ENCODE measurements at regions not wholly inside any gene's neighbourhood (a gene's known extent, or its start where the extent isn't known, plus 50 kb on each side); places are given as distances from the start of the nearest gene placed in this dataset.
"Not testable (repeated sequence)": the region's sequence is repeated elsewhere in the genome, so short reads cannot be mapped to it uniquely, and the experiment has no call there.

DNA sequence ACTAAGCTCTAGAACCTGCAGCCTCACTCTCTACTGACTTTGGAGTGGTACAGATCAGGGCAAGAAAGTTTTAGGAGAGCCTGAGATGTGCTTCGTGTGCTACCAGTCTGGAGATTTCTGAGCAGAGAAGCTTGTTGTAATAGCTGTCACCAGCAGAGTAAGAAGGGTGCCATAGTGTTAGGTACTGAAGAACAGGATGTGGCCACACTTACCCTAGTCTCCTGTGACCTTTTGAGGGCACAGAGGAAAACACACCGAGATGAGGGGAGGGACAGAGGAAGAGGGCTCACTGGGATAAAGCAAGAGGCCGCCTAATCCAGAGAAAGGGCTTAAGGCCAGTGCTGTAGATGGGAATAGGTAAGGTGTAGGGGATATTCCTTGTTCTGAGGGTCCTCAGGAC is 146.2 kb upstream of the MTPN start:
- Histone ChIP-seq H3K27me3 (no peaks in the 10 kb centered on the region), H3K36me3 (no peaks in the 10 kb centered on the region), H3K27ac (no peak overlapping the region), H3K9me3 (no peaks in the 10 kb centered on the region), H3K4me1 (ENCODE audit: control insufficient read depth in 1 of 2, insufficient read depth in 1 of 2, low read depth in 1 of 2, low read length in 1 of 2) (no peaks in the 10 kb centered on the region), H3K4me3 (ENCODE audit: low read depth in 1 of 2, low read length in 1 of 2) (no peak overlapping the region)
- TF ChIP-seq, protein P1, sequence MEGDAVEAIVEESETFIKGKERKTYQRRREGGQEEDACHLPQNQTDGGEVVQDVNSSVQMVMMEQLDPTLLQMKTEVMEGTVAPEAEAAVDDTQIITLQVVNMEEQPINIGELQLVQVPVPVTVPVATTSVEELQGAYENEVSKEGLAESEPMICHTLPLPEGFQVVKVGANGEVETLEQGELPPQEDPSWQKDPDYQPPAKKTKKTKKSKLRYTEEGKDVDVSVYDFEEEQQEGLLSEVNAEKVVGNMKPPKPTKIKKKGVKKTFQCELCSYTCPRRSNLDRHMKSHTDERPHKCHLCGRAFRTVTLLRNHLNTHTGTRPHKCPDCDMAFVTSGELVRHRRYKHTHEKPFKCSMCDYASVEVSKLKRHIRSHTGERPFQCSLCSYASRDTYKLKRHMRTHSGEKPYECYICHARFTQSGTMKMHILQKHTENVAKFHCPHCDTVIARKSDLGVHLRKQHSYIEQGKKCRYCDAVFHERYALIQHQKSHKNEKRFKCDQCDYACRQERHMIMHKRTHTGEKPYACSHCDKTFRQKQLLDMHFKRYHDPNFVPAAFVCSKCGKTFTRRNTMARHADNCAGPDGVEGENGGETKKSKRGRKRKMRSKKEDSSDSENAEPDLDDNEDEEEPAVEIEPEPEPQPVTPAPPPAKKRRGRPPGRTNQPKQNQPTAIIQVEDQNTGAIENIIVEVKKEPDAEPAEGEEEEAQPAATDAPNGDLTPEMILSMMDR (IDR thresholded peaks at IDR 0.05), result no peak

DNA sequence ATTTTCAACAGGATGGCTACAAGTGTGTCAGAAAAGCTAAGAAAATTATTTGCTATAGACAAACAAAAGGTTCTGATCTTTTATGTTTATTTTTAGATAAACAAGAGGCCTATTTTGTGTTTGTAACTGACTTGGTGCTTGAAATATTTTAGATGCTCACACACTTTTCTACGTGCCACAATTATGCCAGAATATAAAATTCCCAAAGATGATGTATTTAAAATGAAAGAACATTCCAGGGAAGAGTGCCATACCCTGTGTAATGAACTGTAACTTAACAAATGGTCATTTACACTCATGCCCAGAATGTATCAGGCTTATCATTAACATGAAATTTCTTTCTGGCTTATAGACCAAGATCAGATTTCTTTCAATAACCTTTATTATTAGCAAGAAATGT is 144.9 kb upstream of the MTPN start:
- TF ChIP-seq, protein P1 (IDR thresholded peaks at IDR 0.05), result no peak
- H3K36me3 ChIP-seq, result no peaks in the 10 kb centered on the region
- no peaks in the 10 kb centered on the region for H3K9me3 ChIP-seq
- no peak overlapping the region for H3K27ac ChIP-seq
- no peak overlapping the region for H3K4me3 ChIP-seq (ENCODE audit: low read depth in 1 of 2, low read length in 1 of 2)
- no peaks in the 10 kb centered on the region for H3K27me3 ChIP-seq
- no peaks in the 10 kb centered on the region for H3K4me1 ChIP-seq (ENCODE audit: control insufficient read depth in 1 of 2, insufficient read depth in 1 of 2, low read depth in 1 of 2, low read length in 1 of 2)

DNA sequence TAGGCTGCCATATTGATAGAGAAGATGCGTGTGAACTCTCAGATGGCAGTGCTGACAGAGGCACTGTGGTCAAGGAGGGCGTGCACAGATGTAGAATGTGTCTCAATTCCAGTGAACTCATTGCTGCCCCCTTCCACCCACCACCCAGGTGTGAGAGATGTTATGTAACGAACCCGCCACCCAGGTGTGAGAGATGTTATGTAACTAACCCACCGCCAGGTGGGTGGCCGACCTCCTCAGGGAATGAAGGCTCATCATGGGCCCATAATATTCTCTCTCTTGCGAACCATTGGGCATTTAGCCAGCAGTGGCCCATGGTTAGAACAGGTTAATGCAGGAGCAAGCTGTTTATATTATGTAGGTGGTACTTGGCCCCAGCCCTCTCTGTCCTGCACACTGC is 140.4 kb upstream of the MTPN start:
- H3K27ac ChIP-seq, result no peak overlapping the region
- no peaks in the 10 kb centered on the region for H3K27me3 ChIP-seq
- TF ChIP-seq, protein P1 (IDR thresholded peaks at IDR 0.05), result no peak
- H3K4me3 ChIP-seq (ENCODE audit: low read depth in 1 of 2, low read length in 1 of 2), result no peak overlapping the region
- no peaks in the 10 kb centered on the region for H3K36me3 ChIP-seq
- H3K4me1 ChIP-seq (ENCODE audit: control insufficient read depth in 1 of 2, insufficient read depth in 1 of 2, low read depth in 1 of 2, low read length in 1 of 2), result no peaks in the 10 kb centered on the region
- no peaks in the 10 kb centered on the region for H3K9me3 ChIP-seq

DNA sequence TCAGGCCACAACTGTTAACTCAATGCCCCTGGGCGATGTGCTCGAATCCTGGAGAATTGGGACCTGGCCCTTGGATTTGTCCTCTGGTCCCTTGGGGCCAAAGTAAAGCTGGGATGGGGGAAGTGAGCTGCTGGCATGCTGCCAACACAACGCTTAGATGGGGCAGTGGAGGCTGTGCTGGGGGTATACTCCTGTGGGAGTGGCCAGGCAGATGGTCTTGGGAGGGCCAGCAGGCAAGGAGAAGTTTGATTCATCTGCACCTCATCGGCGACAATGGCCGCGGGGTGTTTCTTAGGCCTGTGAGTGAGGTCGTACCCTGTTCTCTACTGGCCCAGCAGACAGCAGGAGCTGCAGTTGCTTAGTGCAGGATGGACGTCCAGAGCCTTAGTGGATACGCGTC is 139.0 kb upstream of the MTPN start:
- Histone ChIP-seq H3K36me3 (no peaks in the 10 kb centered on the region), H3K27me3 (no peaks in the 10 kb centered on the region), H3K27ac (no peak overlapping the region)

DNA sequence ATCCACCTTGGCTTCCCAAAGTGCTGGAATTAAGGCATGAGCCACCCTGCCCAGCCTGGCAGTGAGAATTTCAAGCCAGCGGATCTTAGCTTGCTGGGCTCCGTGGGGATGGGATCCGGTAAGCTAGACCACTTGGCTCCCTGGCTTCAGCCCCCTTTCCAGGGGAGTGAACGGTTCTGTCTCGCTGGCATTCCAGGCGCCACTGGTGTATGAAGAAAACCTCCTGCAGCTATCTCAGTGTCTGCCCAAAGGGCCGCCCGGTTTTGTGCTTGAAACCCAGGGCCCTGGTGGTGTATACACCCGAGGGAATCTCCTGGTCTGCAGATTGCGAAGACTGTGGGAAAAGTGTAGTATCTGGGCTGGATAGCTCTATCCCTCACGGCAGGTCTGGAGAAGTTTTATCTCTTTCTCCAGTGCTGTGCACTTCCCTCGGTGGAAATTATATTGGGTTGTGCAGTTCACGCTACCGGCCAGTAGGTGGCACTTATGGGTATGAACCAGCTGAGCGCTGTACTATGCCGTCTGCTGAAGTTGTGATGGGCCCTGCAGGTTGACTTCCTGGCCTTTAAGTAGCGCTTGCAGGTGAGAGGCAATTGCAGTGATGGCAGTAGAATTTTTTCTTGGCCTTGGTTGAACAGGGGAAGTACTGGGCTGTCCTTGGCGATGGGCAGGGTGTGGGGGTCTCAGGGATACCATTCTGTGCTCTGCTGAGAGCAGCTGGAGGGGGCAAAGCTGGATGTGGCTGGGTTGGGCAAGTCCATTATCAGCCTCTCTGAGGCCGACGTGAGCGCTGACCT is 138.0 kb upstream of the MTPN start:
- Histone ChIP-seq H3K27me3 (no peaks in the 10 kb centered on the region), H3K4me1 (ENCODE audit: control insufficient read depth in 1 of 2, insufficient read depth in 1 of 2, low read depth in 1 of 2, low read length in 1 of 2) (no peaks in the 10 kb centered on the region), H3K27ac (no peak overlapping the region), H3K4me3 (ENCODE audit: low read depth in 1 of 2, low read length in 1 of 2) (no peak overlapping the region), H3K36me3 (no peaks in the 10 kb centered on the region), H3K9me3 (no peaks in the 10 kb centered on the region)
- TF ChIP-seq, protein P1 (IDR thresholded peaks at IDR 0.05), result no peak

More for the DNA sequence above, 139.0 kb upstream of the MTPN start:
- Histone ChIP-seq H3K4me3 (ENCODE audit: low read depth in 1 of 2, low read length in 1 of 2) (no peak overlapping the region), H3K9me3 (no peaks in the 10 kb centered on the region), H3K4me1 (ENCODE audit: control insufficient read depth in 1 of 2, insufficient read depth in 1 of 2, low read depth in 1 of 2, low read length in 1 of 2) (no peaks in the 10 kb centered on the region)
- TF ChIP-seq, protein P1 (IDR thresholded peaks at IDR 0.05), result no peak

DNA sequence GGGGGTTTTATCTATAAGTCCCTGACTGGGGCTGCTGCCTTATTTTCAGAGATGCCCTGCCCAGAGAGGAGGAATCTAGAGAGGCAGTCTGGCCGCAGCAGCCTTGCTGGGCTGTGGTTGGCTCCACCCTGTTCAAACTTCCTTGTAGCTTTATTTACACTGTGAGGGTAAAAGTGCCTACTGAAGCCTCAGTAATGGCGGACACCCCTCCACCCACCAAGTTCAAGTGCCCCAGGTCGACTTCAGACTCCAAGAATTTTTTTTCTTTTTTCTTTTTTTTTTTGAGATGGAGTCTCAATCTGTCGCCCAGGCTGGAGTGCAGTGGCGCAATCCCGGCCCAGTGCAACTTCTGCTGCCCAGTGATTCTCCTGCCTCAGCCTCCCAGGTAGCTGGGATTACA is 137.3 kb upstream of the MTPN start:
- H3K4me3 ChIP-seq (ENCODE audit: low read depth in 1 of 2, low read length in 1 of 2); H3K4me1 ChIP-seq (ENCODE audit: control insufficient read depth in 1 of 2, insufficient read depth in 1 of 2, low read depth in 1 of 2, low read length in 1 of 2); H3K27me3 ChIP-seq; H3K27ac ChIP-seq; H3K36me3 ChIP-seq; H3K9me3 ChIP-seq: not testable (repeated sequence)

DNA sequence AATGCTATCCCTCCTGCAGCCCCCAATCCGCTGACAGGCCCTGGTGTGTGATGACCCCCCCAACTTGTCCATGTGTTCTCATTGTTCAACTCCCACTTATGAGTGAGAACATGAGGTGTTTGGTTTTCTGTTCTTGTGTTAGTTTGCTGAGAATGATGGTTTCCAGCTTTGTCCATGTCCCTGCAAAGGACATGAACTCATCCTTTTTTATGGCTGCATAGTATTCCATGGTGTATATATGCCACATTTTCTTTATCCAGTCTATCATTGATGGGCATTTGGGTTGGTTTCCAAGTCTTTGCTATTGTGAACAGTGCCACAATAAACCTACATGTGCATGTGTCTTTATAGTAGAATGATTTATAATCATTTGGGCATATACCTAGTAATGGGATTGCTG is 131.9 kb upstream of the MTPN start:
- not testable (repeated sequence) for H3K4me3 ChIP-seq (ENCODE audit: low read depth in 1 of 2, low read length in 1 of 2); H3K36me3 ChIP-seq; H3K27ac ChIP-seq; H3K9me3 ChIP-seq; H3K27me3 ChIP-seq; H3K4me1 ChIP-seq (ENCODE audit: control insufficient read depth in 1 of 2, insufficient read depth in 1 of 2, low read depth in 1 of 2, low read length in 1 of 2)
